ENCODE measurements at regions not wholly inside any gene's neighbourhood (a gene's known extent, or its start where the extent isn't known, plus 50 kb on each side); places are given as distances from the start of the nearest gene placed in this dataset.

DNA sequence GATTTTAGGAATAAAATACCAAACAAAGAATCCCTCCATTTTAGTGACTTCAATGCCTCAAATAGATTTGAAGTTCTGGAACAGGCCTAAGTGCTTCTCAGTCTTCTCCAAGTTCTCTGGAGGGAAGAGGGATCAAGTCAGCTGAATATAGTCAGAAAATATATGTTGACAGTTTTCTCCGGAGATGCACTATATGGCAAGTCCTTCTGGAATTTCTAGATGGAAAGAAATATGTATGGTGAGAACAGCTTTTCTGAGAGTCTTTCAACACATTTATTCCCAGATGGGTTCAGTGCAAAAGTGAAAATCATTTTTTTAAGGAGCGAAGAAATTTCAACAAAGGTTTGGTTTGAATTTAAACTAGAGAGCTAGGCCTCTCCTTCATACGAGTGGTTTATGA lies 317.4 kb upstream of the SLC30A5 start:
- TF ChIP-seq ZFX (IDR thresholded peaks at IDR 0.05) (no peak), CTCF (conservative IDR thresholded peaks at IDR 0.05) (no peak)
